GM18517 (cell line): ENCODE measurements at regions not wholly inside any gene's neighbourhood (a gene's known extent, or its start where the extent isn't known, plus 50 kb on each side); places are given as distances from the start of the nearest gene placed in this dataset.

ENCODE experiments used
- ATAC-seq: cut with Tn5 transposase; IDR thresholded peaks from one replicate; pipeline ENCODE4 v1.9.1; 2021; ENCODE audit warnings: mild to moderate bottlenecking, moderate library complexity; ENCODE audit not compliant: unreplicated experiment

DNA sequence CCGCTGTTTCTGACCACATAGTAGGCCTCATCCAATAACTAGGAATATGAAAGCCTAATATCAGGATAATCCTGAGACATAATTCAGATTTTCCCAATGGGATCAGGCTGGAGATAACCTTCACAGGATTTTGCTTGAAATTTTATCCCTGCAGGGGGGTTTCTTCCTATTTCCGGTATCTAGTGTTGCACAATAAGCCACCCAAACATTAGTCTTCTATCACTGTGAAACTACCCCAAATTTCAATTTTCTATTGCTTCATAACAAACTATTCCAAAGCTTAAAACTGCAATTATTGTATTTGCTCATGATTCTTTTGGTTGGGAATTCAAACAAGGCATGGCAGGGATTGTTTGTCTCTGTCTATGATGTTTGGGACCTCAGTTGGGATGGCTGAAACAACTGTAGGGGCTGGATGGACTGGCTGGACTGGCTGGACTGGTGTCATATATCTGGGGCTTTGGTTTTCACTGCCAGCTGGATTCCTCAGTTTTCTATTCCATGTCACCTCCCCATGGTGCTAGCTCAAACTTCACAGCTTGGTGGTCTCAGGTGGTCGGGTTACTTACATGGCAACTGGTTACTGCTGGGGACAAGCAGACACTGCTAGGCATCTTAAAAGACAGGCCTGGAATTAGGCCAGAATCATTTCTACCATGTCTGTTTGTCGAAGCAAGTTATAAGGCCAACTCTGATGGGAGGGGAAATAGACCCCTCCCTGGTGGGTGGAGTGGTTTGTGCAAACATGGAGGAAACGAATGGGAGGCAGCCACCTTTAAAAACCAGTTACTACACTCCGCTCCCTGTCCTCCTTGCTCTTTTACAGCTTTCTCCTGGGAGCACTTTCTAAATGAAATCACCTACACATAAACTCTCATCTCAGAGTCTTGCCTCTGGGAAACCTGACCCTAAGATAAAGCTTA, 88.2 kb upstream of the STT3B start:
- ATAC-seq, result no peak

DNA sequence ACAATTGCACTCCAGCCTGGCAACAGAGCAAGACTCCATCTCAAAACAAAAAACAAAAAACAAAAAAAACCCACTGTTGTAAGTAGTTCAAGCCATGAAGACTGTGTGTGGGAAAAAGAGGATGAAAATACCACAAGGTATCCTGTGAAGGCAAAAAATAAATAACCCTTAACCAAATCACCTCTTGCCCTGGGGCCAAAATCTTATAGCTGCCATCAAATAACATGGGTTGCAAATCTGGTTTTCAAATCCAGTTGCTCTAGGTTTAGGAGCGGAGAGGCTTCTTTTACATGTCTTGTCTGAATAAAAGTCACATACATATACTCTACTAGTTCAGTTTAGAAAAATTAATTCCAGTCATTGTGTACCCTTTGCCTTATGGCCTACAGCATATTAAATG, 87.0 kb upstream of the STT3B start:
- no peak for ATAC-seq

DNA sequence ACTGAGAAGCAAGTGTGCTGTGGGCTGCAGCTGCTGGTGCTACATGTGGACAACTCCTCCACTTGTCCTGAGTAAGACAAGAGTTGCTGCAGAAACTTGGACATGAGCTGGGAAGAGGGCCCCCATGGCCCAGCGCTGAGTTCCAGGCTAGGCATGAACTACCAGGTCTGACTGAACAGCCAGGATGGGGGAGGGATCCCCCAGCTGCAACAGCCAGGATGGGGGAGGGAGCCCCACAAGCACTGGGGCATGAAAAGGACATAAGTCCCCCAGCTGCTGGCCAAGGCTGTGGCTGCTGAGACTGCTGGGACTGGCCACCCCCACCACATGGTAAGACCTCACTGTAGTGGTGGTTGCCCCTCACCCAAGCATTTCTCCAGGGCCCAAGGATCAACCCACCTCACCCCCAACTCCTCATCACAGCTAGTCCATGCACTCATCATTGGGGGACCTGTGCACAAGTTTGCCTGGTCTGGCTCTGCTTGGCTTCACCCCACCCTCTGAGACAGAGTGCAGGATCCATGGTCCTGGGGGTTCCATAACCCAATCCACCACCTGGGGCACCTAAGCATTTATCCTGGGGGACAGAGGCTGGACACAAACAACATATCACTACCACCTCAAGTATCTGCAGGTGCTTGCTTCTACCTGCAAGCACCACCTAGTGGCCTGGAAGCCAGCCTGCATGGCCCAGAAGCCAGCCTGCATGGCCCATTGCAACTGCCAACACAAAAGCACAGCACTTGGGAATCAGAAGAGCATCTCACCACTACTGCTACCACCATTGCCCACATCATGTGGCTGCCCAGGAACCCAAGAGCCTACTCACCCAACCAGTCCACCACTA, 84.5 kb upstream of the STT3B start:
- ATAC-seq, result peak; percentile 61

DNA sequence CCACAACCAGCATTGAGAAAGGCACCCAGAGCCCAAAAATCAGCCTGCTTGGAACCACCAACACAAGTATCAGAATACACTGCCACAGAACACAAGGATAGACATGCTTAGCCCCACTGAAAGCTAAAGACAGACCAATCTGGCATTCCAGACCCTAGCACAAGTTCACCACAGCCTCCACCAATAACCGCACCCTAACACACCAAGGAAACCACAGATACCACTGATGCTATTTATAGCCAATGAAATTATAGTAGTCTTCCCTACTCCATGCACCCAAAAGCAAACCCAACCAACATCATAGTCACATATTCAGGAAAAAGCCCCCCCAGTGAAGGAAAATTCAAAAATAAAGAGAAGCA, 83.9 kb upstream of the STT3B start:
- ATAC-seq, result peak; percentile 20

DNA sequence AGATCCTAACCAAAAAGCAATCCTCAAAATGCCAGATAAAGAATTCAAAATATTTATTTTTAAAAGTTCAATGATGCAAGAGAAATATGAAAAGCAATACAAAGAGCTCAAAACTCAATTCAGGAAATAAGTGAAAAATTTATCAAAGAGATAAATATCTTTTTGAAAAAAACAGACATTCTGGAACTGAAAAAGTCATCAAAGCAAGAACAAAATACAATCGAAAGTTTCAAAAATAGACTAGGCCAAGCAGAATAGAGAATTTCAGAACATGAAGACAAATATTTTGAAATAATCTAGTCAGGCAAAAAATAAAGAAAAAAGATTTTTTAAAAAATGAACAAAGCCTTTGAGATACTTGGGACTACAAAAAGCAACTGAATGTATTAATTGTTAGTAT, 83.4 kb upstream of the STT3B start:
- ATAC-seq, result no peak

DNA sequence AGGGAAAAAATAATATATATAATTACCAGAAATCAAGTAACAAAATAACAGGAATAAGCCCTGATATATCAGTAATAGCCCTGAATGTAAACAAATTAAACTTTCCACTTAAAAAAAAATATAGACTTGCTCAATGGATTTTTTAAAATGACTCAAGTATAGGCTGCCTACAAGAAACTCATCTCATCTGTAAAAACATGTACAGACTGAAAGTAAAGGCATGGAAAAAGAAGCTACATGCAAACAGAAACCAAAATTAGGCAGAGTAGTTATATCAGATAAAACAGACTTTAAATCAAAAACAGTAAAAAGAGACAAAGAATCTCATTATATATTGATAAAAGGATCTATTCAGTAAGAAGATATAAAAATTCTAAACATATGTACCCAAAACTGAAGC, 82.4 kb upstream of the STT3B start:
- ATAC-seq, result no peak

DNA sequence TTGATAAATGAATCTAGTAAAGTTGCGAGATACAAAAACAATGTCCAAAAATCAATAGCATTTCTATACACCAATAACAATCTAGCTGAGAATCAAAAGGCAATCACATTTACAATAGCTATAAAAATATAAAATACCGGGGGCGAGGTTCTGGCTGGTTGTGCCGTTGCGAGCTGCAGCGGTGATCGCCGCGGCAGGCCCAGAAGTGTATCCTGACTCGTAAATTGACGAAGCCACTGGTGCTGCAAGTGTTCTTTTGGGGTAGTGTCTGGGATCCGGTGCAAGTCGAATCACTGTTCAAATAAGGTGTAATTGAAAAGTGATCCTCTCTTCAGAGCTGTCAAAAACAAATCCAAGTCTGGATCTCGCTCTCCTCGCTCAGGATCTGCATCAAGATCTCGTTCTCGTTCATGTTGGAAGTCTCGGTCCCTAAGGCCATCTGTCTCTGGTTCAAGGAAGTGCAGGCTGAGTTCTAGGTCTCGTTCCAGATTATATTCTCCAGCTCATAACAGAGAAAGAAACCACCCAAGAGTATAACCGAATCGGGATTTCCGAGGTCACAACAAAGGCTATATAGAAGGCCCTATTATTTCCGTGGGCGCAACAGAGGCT, 80.1 kb upstream of the STT3B start:
- ATAC-seq, result no peak

DNA sequence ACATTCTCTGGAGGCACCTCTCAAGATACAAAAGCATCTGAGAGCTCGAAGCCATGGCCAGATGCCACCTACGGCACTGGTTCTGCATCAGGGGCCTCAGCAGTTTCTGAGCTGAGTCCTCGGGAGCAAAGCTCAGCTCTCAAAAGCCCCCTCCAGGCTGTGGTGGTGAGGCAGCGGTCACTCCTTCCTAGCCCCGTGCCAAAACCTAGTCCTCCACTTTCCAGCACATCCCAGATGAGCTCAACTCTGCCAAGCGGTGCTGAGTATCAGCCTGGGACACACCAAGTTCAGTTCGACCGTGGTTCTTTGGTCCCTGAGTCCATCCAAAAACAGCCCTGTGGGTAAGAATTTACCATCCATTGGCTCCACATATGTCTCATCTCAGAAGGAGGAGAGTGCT, 79.3 kb upstream of the STT3B start:
- ATAC-seq, result no peak

DNA sequence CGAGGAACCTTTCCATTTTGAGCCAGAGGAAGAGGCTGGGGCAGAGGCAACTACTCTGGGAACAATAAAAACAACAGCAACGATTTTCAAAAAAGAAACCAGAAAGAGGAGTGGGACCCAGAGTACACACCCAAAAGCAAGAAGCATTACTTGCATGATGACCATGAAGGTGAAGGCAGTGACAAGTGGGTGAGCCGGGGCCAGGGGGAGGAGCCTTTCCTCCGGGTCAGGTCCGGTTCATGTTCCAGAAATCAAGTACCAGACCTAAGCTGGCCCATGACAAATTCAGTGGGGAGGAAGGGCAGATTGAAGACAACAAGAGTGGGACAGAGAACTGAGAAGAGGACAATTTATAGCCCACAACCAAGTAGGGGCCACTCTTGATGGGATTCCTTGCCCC, 77.2 kb upstream of the STT3B start:
- no peak for ATAC-seq

DNA sequence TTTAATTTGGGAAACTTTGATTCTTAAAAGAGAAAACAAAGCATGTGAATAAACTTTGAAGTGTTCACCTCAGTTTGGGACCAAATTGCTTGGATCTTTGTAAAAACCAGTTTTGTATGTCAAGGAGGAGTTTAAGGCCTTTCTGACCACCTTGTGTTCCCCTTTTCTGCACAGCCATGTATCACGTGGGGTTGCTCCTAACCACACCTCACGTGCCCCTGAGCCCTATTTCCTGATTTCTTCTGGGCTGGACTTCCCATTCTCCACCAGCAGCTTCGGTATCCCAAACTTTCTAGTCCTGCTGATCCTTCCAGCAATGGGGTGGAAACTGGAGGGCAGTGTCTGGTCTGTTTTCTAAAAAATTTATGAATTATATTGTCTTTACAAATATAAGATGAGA, 76.4 kb upstream of the STT3B start:
- ATAC-seq, result no peak

DNA sequence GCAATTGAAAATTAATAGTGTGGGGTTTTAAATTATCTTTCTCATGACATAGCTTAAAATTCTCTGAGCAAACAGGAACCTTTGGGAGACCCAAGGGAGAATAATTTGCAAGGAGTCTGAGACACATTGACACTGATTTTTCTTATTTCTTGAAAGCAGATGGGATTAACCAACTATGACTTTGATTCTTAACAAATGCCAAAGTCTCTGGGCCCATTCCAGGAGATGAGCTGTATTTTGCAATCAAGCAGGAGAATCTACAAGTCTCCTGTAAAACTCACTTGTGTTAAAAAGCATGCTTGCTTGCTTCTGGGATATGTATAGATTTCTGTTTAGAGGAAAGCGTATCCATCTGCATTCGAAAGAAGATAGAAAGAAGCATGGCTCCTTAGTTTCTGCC, 71.3 kb upstream of the STT3B start:
- ATAC-seq, result no peak

DNA sequence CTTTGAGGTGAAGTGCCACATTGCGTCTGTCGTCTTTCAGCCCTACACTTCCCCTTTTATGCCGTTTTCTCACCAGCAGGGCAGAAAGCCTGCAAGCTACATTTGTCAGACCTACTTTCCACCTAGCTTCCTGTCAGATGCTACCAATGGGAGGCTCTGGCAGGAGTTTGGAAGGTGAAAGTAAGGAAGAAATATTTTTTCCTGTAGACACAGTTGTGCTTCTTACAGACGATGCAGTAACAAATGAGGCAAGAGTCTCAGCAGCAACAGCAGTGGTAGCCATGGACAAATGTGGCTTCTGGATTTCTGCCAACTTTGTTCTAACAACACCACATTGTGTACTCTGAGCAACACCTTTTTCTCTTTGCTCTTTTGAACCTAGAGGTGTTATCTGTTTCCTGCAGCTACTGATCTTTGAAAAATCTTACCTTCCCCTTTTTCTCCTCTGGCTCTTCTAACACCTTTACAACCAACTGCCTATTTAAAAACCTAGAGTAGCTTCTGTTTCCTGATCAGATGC, 70.6 kb upstream of the STT3B start:
- ATAC-seq, result peak; percentile 84

DNA sequence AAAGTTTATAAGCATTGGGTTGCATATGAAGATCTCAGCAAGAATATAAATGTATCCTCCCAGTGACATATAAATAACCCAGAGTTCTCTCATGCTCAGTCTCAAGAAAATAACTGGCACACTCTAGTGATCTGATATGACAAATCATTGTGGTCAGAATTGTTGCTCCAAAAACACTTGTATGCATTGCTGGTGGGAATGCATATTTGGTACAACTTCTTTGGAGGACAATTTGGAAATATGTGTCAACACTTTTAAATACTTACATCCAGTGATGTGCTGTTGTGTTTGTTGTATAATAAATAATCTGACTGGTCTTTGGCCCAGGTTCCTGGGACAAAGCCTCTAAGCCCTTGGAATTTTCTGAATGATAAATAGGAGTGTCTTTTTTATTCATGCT, 66.7 kb upstream of the STT3B start:
- no peak for ATAC-seq

DNA sequence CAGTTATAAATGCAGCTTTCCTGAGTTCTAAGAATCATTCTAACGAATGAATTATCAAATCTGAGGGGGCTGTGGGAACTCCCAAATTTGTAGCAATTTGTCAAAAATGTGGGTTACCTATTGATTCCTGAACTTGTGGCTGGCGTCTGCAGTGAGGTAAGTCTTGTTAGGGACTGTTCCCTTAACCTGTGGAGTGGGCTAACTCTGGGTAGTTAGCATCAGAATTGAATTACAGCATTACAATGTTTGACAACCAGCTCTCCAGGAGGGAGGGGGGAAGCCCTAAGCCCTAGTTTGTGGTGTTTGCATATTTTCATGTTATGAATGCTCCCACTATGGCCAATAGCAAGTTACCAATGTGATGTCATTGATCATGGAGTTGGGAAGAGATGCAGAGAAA, 65.9 kb upstream of the STT3B start:
- ATAC-seq, result no peak

DNA sequence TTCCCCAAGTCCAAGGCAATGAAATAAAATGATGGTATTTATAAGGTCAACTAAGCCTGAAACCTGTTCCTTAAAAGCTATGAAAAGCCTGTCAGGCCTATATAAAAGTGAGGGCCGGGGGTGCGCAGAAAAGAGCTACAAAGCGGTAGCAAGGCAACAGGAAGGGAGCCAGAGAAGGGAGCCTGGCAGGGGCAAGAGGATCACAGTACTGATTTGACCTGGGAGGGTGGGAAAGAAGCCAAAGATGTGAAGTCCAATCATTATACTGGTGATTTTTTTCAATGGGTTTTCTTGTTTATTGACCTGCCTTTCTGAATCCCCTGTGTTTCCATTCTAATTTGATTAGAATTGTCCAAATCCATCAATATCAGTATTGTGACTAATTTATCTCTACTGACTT, 64.3 kb upstream of the STT3B start:
- no peak for ATAC-seq

DNA sequence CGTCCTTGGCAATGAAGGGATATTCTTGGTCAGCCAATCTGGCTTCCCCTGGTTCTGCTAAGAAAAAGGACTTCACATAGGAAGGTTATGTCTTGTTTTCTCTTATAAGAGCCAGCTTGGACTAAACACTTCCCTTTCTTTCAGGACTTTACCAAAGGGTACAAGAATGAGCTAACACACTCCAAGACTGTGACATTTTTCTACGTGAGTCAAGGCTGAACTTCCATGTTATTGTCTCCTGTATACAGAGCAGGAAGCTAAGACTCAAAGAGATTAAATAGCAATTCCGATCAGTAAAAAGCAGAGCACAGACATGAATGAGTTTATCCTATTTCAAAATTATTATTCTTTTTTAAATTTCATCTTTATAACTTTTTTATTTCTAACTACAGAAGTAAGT, 63.3 kb upstream of the STT3B start:
- ATAC-seq, result no peak

DNA sequence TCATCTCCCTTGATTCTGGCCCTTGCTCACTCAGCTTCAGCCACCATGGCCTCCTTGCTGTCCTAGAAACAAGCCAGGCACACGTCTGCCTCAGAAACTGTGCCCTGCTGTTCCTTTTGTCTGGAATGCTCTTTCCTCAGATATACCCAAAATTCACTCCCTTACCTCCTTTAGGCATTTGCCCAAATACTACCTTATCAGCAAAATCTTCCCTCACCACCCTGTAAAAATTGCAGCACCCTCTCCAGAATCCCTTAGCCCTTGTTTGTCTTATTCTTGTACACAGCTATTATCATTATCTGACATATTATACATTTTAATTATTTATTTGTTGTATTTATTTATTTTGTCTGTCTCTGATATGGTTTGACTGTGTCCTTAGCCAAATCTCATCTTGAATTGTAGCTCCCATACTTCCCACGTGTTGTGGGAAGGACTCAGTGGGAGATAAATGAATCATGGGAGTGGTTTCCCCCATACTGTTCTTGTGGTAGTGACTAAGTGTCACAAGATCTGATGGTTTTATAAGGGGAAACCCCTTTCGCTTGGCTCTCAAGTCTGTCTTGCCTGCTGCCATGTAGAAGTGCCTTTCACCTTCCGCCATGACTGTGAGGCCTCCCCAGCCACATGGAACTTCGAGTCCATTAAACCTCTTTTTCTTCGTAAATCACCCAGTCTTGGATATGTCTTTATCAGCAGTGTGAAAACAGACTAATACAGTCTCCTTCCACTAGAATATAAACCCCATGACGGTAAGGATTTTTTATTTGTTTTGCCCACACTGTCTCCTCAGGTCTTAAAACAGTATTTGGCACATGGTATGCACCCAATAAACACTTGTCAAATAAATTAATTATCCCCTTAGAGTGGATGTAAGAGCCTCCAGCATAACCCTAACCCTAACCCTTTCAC, 60.0 kb upstream of the STT3B start:
- ATAC-seq, result no peak

DNA sequence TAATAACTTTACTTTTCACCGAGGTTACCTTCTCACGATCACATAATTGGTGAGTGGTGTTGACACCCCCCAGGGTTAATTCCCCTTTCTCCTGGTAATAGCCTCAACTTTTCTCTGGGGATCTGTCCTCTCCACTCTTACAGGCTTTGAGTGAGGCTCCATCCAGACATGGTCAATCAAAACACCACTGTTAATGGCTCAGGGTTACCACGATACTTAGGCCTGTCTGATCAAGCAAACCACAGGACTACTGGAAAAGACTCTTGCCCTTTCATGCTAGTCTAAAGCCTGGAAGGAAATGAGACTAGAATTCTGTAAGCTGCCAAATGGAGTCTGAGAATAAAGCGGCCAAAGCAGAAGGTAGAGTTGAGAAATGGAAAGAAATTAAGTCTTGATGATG, 56.5 kb upstream of the STT3B start:
- ATAC-seq, result no peak

DNA sequence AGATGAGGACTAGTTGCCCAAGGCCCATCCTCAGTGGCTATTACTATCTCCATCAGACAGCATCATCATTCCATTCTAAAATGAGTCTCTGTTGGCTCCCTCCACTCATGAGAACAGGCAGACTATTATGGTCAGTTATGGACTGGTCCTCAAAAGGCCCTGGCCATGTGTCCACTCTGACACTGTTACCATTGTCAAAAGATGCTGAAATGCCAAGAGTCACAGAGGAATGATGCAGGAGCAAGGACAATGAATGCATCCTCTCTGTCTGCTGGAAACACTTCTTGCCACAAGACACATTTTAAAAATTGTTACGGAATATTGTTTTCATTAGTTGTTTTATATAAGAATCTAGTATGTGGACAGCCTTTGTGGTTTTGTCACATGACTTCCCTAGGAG, 53.3 kb upstream of the STT3B start:
- ATAC-seq, result no peak

DNA sequence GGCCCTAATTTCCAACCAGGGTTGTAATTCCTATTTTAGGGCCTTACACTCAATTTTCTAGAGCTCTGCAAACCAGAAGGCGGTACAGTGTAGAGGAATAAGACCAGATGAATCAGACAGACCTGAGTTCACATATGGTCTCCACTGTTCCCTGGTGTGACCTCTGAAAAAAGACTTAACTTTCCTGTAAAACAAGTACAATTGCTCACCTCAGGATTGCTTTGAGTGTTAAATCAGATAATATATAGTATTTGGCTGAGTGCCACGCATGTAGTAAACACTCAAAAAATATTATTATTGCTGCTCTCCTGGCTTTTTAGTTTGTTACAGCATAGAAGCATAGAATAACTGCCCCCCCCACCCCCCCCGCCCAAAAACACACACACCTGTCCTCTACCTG, 51.0 kb upstream of the STT3B start:
- ATAC-seq, result no peak
